HG02759 (cell line): ENCODE measurements at regions not wholly inside any gene's neighbourhood (a gene's known extent, or its start where the extent isn't known, plus 50 kb on each side); places are given as distances from the start of the nearest gene placed in this dataset.
"Not testable (repeated sequence)": the region's sequence is repeated elsewhere in the genome, so short reads cannot be mapped to it uniquely, and the experiment has no call there.

Experiments used
- ATAC-seq: cut with Tn5 transposase; IDR thresholded peaks from one replicate; pipeline ENCODE4 v1.9.1; 2021; ENCODE audit warnings: mild to moderate bottlenecking, moderate library complexity; ENCODE audit not compliant: unreplicated experiment

GRCh38 chrY:19541475-19542306 is 202.8 kb downstream of the KDM5D start:
- peak; percentile 92 for ATAC-seq

- ATAC-seq: not testable (repeated sequence)
Observed at GRCh38 chrY:19535697-19536096, 208.8 kb downstream of the KDM5D start.

GRCh38 chrY:19521976-19522375 is 222.6 kb downstream of the KDM5D start:
- ATAC-seq: no peak

- no peak for ATAC-seq
Observed at GRCh38 chrY:19503092-19503449, 241.5 kb downstream of the KDM5D start.

- ATAC-seq: no peak
Observed at GRCh38 chrY:19502169-19503091, 242.1 kb downstream of the KDM5D start.

GRCh38 chrY:19498556-19498955 is 246.0 kb downstream of the KDM5D start:
- ATAC-seq: no peak

- ATAC-seq: no peak
Observed at GRCh38 chrY:19487494-19487893, 257.0 kb downstream of the KDM5D start.

GRCh38 chrY:19484997-19485396 is 259.5 kb downstream of the KDM5D start:
- no peak for ATAC-seq

- ATAC-seq: no peak
Observed at GRCh38 chrY:19479141-19479540, 265.4 kb downstream of the KDM5D start.

- ATAC-seq: no peak
Observed at GRCh38 chrY:19477959-19478358, 266.6 kb downstream of the KDM5D start.

GRCh38 chrY:19465809-19466208 is 278.7 kb downstream of the KDM5D start:
- no peak for ATAC-seq

GRCh38 chrY:19456855-19457448 is 287.6 kb downstream of the KDM5D start:
- no peak for ATAC-seq

GRCh38 chrY:19433059-19433458 is 311.5 kb downstream of the KDM5D start:
- ATAC-seq: peak; percentile 72

- no peak for ATAC-seq
Observed at GRCh38 chrY:19427736-19428518, 316.6 kb downstream of the KDM5D start.

GRCh38 chrY:19427191-19427590 is 317.3 kb downstream of the KDM5D start:
- ATAC-seq: not testable (repeated sequence)

- ATAC-seq: no peak
Observed at GRCh38 chrY:19410980-19411766, 333.4 kb downstream of the KDM5D start.

GRCh38 chrY:19406246-19406645 is 338.3 kb downstream of the KDM5D start:
- no peak for ATAC-seq

- ATAC-seq: no peak
Observed at GRCh38 chrY:19405598-19405997, 338.9 kb downstream of the KDM5D start.

GRCh38 chrY:19392876-19393275 is 351.6 kb downstream of the KDM5D start:
- ATAC-seq: no peak

- no peak for ATAC-seq
Observed at GRCh38 chrY:19391922-19392321, 352.6 kb downstream of the KDM5D start.
